IPS DF 4.7 (cell line): ENCODE measurements at regions not wholly inside any gene's neighbourhood (a gene's known extent, or its start where the extent isn't known, plus 50 kb on each side); places are given as distances from the start of the nearest gene placed in this dataset.

Experiments
- DNase-seq: peaks from one replicate; pipeline ENCODE4 v3.0.0-alpha.2; 2013; ENCODE audit warnings: low spot score; ENCODE audit errors: extremely low read depth

DNA sequence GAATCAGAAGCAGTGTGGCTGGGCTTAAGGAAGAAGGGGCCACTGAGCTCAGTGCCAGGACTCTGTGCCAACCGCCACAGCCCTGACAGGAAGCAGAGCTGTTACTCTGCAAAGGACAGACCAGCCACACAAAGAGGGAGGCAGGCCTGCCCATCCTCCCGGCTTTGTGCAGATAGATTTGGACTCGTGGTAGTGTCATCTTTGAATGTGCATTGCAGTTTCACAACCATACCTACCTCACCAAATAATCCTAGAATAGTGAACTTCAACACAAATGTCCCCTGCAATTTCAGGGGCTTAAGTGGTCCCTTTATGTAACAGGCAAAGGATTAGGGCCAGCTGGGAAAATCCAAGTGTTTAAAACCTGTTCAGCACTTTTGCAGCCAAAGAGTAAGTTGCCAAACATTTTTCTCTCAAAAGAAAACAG, 55.1 kb upstream of the CLDN10 start:
- no peak for DNase-seq

DNA sequence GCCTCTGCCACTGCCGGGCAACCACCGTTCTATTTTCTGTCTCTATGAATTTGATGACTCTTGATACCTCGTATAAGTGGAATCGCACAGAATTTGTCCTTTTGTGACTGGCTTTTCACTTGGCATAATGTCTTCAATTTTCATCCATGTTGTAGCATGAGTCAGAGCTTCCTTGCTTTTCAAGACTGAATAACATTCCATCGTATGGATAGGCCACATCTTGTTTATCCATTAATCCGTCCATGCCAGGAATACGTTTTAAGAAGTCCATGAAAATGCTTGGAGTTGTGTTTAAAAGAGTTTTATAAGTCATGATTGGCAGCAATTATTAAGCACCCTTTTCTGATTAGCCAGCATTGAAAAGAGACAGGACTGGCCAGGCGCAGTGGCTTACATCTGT, 53.6 kb upstream of the CLDN10 start:
- no peak for DNase-seq

DNA sequence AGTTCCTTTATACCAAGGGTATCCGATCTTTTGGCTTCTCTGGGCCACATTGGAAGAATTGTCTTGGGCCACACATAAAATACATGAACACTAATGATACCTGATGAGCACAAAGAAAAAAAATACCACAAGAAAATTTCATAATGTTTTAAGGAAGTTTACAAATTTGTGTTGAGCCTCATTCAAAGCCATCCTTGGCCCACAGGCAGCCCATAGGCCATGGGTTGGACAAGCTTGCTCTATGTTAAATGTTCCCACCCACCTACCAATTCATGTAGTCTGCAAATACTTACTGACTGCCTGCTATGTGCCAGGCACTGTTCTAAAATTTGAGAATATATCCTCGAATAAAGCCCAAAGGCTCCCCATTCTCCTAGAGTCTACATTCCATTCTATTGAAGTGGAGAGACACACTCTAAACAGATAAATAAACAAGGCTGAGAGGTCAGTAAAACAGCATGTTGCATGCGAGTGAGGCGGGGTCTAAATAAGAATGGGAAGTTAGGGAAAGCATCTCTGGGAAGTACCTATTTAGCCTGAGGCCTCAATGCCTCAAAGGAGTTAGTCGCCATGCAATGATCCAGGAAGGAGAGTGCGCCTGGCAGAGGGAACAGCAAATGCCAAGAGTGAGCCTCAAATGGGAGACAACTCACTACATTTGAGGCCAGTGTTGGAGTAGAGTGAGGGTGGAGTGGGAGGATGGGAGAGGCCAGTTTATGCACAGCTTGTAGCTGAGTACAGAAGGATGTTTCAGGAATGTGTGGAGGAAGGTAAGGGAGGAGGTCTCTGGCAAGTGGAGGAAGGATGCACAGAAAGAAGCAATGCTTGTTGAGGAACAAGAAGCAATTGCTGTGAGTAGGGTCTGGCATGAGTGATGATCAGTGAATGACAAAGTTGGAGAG, 52.5 kb upstream of the CLDN10 start:
- no peak for DNase-seq

DNA sequence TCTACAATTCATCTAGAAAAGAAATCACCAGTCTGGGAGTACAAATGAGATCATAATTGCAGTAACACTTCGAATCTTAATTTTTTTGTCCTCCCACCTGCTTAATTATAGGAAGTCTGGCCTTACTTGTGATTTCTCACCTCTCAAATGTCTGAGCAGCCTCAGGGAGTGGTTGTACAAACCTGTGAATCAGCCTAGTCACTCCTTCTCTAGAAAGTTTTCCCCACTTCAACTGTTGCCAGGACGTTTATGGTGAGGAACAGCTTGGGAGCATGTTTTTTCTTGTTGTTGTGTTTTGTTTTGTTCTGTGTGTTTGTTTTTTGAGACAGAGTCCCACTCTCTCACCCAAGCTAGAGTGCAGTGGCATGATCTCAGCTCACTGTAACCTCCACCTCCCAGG, 50.3 kb upstream of the CLDN10 start:
- DNase-seq, result no peak
